ENCODE measurements at regions not wholly inside any gene's neighbourhood (a gene's known extent, or its start where the extent isn't known, plus 50 kb on each side); places are given as distances from the start of the nearest gene placed in this dataset.

GRCh38 chr10:89092439-89092838, 101.8 kb downstream of the FAS start:
- WGBS, 4 donors: 98 to 100% (median 100%) methylated on average over 1 of the region's 1 CpG
- intact Hi-C loops (cut with DNase I): no loop called here
- H3K27ac ChIP-seq: peak overlapping the region in 2 of 12 donors; percentile 5 to 31
- H3K27me3 ChIP-seq: no peaks in the 10 kb centered on the region
- no peak for ATAC-seq
- H3K4me1 ChIP-seq: peaks cover 0 to 34% (median 16%) of the 10 kb centered on the region in 12 donors
- no peak for TF ChIP-seq POLR2A (IDR thresholded peaks at IDR 0.05)
- TF ChIP-seq CTCF (IDR thresholded peaks at IDR 0.05): no peak
- no peak for DNase-seq
- no peak overlapping the region for H3K4me3 ChIP-seq
- no peaks in the 10 kb centered on the region for H3K36me3 ChIP-seq
- no peaks in the 10 kb centered on the region for H3K9me3 ChIP-seq

GRCh38 chr10:89091496-89091895, 100.9 kb downstream of the FAS start:
- Histone ChIP-seq H3K27ac (peak overlapping the region in 2 of 12 donors; percentile 44 to 61), H3K9me3 (no peaks in the 10 kb centered on the region), H3K4me3 (no peak overlapping the region), H3K4me1 (peaks cover 0 to 43% (median 20%) of the 10 kb centered on the region in 12 donors), H3K27me3 (no peaks in the 10 kb centered on the region), H3K36me3 (no peaks in the 10 kb centered on the region)
- TF ChIP-seq POLR2A (IDR thresholded peaks at IDR 0.05) (no peak), CTCF (IDR thresholded peaks at IDR 0.05) (no peak)
- intact Hi-C loops (cut with DNase I): no loop called here
- no peak for ATAC-seq
- DNase-seq: no peak
- WGBS, 4 donors: 63 to 73% (median 68%) methylated on average over 3 of the region's 3 CpGs

- ATAC-seq: no peak
- Histone ChIP-seq H3K4me3 (no peak overlapping the region), H3K27me3 (no peaks in the 10 kb centered on the region), H3K27ac (peak overlapping the region in 4 of 12 donors; percentile 14 to 61 (median 36)), H3K36me3 (no peaks in the 10 kb centered on the region), H3K4me1 (peaks cover 0 to 48% (median 22%) of the 10 kb centered on the region in 12 donors), H3K9me3 (no peaks in the 10 kb centered on the region)
- TF ChIP-seq POLR2A (IDR thresholded peaks at IDR 0.05) (no peak), CTCF (IDR thresholded peaks at IDR 0.05) (no peak)
- no peak for DNase-seq
- WGBS, 4 donors: 45 to 61% (median 59%) methylated on average over 6 of the region's 6 CpGs
- intact Hi-C loops (cut with DNase I): no loop called here
These were observed 100.3 kb downstream of the FAS start for GRCh38 chr10:89090756-89091445.

- TF ChIP-seq POLR2A (IDR thresholded peaks at IDR 0.05): peak in 1 of 2 donors; percentile 16
- no peak for TF ChIP-seq CTCF (IDR thresholded peaks at IDR 0.05)
- Histone ChIP-seq H3K4me3 (peak overlapping the region in 8 of 12 donors; percentile 13 to 42 (median 29)), H3K36me3 (no peaks in the 10 kb centered on the region), H3K4me1 (peaks cover 3 to 67% (median 20%) of the 10 kb centered on the region in 12 donors), H3K9me3 (no peaks in the 10 kb centered on the region), H3K27me3 (no peaks in the 10 kb centered on the region), H3K27ac (peak overlapping the region; percentile 62 to 92 (median 83))
- ATAC-seq (peak; percentile 92 to 95 (median 93)), DNase-seq (peak; percentile 74 to 89 (median 85))
- intact Hi-C loops (cut with DNase I): loop anchor here in 1 of 10 donors (5.0 kb wide), 2 partner anchors 55 to 120 kb away; partner anchors contain the start of gene CH25H
- WGBS, 4 donors: 41 to 58% (median 44%) methylated on average over 13 of the region's 13 CpGs
These were observed 96.4 kb downstream of the FAS start for GRCh38 chr10:89086801-89087521.
